HG03521 (cell line): ENCODE measurements at regions not wholly inside any gene's neighbourhood (a gene's known extent, or its start where the extent isn't known, plus 50 kb on each side); places are given as distances from the start of the nearest gene placed in this dataset.
A peak's percentile ranks its signal among the peaks of the same experiment; 100 is the strongest.
"Not testable (repeated sequence)": the region's sequence is repeated elsewhere in the genome, so short reads cannot be mapped to it uniquely, and the experiment has no call there.

Experiments
- ATAC-seq: cut with Tn5 transposase; IDR thresholded peaks from one replicate; pipeline ENCODE4 v1.9.1; 2021; ENCODE audit warnings: mild to moderate bottlenecking, moderate library complexity; ENCODE audit not compliant: unreplicated experiment

DNA sequence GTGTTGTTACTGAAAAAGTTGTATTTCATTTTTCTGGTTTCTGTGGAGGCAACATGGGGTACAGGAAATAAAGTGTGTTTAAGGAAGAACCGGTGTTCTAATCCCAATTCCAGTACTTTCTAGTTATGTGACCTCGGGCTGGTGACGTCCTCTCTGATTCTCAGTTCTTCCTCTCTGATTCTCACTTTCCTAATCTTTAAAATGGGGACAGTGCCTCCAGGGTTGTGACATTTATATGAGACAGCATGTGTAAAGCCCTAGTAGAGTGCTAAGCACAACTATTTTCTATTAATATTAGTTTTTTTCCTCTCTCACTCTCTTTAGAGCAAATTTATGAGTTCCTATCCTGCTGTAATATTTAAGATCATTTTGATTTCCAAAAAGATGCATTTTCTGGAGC is 50.9 kb upstream of the PTPDC1 start:
- no peak for ATAC-seq

DNA sequence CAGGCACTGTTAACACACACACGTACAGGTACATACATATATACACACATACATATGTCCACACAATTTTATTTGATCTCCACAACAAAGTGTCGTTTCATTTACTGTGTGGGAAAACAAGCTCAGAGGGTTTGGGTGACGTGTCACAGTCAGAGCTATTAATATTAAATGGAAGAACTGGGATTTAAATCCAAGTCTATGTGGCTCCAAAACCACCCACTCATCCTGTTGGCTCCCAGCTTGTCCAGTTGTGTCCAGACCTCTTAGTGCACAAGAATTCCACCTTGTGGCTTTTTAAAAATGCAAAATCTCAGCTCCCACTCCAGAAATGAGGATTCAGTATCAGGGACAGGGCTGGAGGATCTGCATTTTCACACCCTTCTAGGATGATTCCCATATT is 52.3 kb upstream of the PTPDC1 start:
- no peak for ATAC-seq

- no peak for ATAC-seq
Measured at GRCh38 chr9:94031380-94031779, 52.9 kb upstream of the PTPDC1 start.

DNA sequence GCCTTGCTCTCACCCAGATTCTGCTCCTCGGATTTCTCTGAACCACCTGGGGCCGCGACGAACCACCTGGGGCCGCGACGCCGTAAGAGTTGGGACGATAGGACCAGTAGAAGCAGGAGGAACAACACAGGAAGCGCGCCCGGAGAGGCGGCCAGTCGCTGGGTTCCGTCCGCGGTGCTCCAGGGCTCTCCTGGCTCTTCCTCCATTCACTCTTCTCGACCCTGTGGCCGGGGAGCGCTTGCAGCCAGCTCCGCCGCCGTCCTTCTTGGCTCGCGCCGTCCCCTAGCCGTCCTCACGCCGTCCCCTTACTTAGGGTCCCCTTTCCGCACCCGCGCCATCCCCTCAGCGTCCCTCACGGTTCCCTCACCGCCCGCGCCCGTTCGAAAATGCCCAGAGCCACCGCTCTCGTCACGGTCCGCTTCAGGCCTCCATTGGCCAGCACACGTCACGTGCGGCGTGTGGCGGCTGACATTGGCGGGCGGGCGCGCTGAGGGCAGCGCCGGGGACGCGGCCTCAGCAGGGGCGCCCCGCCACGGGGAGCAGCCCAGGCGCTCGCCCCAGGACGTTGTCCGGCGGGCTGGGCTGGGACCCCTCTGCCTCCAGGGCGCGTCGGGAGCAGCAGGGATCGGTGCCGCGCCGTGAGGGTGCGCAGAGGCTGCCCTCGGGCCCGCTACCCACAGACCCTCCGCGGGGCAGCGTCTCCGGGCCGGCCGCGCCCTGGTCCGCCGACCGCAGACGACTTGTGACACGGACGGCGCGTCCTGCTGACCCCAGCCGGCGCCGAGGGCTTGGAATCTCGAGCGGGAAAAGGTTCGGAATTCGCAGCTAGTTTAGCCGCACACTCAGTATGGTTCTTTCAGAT is 53.7 kb upstream of the PTPDC1 start:
- peak; percentile 97 for ATAC-seq

- no peak for ATAC-seq
Measured at GRCh38 chr9:94029932-94030317, 54.3 kb upstream of the PTPDC1 start.

DNA sequence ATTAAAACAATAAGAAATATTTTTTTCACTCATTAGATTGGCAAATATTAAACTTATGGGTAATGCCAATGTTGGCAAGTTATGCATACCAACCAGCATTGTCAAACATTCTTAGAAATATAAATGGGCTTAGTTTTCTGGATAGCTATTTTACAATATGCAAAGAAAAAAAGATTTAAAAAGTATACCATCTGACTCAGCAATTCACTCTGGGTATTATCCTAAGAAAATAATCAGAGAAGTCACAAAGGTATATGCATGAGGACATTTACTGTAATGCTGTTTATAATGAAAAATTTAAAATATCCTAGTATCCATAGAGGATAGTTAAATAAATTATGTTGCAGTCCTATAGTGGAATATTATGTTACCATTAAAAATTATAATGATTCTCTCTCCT is 57.4 kb upstream of the PTPDC1 start:
- no peak for ATAC-seq

DNA sequence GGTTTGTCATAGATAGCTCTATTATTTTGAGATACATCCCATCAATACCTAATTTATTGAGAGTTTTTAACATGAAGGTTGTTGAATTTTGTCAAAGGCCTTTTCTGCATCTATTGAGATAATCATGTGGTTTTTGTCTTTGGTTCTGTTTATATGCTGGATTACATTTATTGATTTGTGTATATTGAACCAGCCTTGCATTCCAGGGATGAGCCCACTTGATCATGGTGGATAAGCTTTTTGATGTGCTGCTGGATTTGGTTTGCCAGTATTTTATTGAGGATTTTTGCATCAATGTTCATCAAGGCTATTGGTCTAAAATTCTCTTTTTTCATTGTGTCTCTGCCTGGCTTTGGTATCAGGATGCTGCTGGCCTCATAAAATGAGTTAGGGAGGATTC is 61.8 kb upstream of the PTPDC1 start:
- not testable (repeated sequence) for ATAC-seq

DNA sequence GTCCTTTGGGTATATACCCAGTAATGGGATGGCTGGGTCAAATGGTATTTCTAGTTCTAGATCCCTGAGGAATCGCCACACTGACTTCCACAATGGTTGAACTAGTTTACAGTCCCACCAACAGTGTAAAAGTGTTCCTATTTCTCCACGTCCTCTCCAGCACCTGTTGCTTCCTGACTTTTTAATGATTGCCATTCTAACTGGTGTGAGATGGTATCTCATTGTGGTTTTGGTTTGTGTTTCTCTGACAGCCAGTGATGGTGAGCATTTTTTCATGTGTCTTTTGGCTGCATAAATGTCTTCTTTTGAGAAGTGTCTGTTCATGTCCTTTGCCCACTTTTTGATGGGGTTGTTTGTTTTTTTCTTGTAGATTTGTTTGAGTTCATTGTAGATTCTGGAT is 63.4 kb upstream of the PTPDC1 start:
- ATAC-seq = not testable (repeated sequence)

DNA sequence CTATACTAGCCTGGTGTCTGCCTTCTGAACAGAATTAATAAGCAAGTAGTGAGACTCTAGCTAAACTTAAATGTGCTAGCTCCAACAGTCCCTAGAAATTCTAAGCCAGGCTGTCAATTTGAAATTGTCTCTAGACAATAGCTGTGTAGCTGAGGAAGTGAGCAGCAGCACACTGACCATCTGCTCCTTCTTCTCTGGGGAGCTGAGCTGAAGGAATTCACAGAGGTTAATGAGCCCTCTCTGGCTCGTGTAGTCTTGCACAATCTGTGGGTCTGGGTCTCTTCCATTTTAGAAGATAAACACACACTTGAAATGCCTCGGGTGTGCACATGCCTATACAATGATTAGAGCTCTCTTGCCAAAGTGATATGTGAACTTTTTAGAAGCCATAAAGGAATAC is 63.5 kb upstream of the BARX1 start:
- ATAC-seq = no peak

- no peak for ATAC-seq
Measured at GRCh38 chr9:94017939-94018531, 62.9 kb upstream of the BARX1 start.

DNA sequence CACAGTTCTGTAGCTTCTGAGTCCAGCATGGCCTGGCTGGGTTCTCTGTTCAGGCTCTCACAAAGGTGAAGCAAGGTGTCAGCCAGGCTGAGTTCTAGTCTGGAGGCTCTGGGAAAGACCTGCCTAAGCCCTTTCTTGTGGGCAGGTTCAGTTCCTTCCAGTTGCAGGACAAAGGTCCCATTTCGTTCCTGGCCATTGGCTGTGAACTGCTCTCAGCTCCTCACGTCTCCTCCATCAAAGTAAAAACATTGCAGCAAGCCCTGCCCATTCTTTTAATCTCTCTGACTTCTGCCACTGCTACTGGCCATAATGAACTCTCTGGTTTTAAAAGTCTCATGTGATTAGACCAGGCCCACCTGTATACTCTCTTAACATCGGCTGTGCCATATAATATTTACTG is 61.6 kb upstream of the BARX1 start:
- no peak for ATAC-seq

DNA sequence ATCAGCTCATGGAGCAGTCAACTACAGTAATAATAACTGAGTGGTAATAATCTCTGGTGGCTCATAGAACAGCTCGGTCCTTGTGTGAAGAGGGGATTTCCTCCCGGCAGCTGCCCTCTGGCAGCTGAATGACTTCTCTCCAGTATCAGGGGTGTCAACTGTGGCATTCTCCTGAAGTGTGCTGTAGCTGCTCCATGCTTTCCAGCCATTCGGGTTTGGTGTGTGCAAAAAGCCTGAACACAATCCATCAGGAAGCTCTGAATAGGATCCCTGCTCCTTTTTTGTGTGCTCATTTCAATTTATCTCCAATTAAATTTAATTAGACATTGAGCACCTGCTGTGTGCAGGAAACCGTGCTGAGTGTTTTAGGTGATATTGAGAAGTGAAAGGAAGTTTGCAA is 59.8 kb upstream of the BARX1 start:
- no peak for ATAC-seq

DNA sequence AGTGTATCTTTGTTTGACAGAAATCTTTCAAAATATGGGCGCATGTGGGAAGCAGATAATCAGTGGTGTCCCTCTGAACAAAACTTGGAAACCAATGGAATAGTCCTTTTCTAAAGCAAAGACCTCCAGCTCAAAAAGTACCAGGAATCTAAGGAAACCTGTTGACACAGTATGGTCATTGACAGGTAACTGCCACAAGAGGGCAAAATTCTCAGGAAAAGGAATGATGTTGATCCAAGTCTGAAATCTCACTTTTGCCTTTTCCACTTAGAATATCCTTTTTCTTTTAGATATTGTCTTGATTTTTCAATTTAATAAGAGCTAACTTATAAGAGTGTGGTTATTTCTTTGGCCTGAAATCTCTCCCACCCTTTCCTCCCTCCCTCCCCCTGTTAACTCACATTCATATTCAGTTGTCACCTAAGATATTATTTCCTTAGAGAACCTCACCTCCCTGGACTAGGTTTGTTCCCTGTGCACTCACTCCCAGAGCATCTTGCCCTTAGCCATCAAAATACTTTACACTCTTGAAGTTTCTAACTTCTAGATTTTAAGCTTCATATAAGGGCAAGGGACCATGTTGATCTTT is 59.0 kb upstream of the BARX1 start:
- ATAC-seq = no peak

GRCh38 chr9:94010980-94011533 is 55.9 kb upstream of the BARX1 start:
- no peak for ATAC-seq

- ATAC-seq = no peak
Measured at GRCh38 chr9:94005272-94005901, 50.2 kb upstream of the BARX1 start.
